Anterior cingulate cortex (tissue), 58 donors: ENCODE measurements at regions not wholly inside any gene's neighbourhood (a gene's known extent, or its start where the extent isn't known, plus 50 kb on each side); places are given as distances from the start of the nearest gene placed in this dataset.
"Not testable (repeated sequence)": the region's sequence is repeated elsewhere in the genome, so short reads cannot be mapped to it uniquely, and the experiment has no call there.

Experiments
- DNase-seq, 58 donors: peaks; one replicate each; lab custom pipeline; 2025; lab: John Stamatoyannopoulos, UW

DNA sequence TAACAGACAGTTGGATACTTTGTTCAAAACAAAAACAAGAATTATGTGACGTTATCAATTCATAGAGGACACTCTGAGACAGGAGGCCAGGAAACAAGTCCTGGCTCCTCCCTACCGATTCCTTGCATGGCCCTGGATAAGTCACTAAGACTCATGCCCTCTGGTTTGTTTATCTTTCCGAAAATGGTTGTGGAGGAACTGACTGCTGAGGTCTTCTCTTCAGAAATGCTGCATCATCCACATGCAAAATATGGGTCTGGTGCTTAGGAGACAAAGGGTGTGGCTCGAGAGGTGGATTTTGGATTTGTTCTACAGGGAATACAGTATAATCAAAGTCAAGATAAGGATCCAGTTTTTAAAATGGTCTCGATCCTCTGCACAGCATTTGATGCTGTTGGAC is 130.9 kb downstream of the RELL1 start:
- DNase-seq: no peak

DNA sequence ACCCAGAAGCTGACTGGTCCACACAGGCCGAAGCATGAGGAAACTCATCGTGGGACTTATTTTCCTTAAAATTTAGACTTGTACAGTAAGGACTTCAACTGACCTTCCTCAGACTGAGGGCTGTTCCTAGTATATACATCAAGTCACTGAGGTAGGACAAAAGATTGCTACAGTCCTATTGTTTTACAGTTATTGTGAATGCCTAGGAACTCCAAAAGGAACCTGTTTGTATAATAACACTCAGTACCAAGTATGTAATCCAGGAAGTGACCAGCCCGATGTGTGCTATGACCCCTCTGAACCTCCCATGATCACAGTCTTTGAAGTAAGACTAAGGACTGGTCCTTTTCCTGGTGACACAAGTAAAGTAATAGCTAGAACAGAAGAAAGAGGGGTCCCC is 136.3 kb downstream of the RELL1 start:
- not testable (repeated sequence) for DNase-seq

DNA sequence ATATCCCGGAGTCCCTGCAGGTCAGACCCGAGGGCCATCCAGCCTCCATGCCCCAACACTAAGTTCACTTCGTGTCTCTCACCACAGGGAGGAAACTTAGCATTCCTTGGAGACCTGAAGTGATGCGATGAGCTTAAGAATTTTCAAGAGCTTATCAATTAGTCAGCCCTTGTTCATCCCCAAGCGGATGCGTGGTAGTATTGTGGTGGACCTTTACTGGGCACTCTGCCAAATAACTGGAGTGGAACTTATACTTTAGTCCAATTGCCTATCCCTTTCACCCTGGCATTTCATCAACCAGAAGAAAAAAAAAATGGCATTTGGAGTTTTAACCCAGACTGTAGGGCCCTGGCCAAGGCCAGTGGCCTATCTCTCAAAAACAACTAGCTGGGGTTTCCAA is 137.1 kb downstream of the RELL1 start:
- no peak for DNase-seq

DNA sequence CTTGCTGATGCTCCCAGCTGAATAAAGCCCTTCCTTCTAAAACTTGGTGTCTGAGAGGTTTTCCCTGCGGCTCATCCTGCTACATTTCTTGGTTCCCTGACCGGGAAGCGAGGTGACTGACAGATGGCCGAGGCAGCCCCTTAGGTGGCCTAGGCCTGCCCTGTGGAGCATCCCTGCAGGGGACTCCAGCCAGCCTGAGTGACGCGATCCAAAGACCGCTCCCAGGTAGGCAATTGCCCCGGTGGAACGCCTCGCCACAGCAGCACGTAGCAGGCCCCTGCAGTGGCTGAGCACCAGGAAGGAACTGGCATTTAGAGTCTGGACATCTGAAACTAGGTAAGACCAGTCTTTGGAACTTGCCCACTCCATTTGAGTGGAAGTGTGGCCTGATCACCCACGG is 139.6 kb downstream of the RELL1 start:
- no peak for DNase-seq

DNA sequence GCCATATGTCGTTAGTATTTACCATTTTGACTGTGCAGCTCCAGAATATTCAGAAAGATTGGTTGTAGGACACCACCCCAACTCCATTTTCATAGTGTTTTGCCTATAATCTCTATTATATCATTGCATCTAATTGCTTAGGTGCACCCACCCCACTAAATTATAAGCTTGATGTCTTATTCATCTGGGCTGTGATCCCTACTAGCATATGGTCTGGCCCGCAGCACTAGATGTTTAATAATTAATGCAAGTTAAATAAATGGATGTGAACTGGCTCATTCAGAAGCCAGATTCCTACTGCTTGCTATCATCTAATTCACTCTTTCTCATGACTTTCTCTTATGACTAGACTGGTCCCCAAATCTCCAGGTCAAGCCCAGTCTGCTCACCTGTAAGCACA is 143.5 kb downstream of the RELL1 start:
- no peak for DNase-seq

DNA sequence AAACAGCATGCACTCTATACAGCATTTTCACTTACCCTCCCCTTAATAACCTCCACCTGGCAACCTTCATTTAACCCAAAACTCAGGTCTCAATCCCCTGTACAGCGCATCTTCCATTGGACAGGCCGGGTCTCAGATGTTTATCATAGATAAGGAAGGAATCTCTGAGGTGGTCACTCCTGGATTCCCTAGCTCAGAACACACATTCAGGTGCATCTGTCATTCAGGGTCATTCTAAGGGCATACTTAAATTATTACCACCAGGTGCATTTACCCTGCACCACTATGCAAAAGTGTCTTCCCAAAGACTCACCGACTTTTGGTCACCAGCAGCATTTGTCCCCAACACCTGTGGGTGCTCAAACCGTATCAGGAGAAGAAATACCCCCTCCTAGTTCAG is 144.2 kb downstream of the RELL1 start:
- no peak for DNase-seq

DNA sequence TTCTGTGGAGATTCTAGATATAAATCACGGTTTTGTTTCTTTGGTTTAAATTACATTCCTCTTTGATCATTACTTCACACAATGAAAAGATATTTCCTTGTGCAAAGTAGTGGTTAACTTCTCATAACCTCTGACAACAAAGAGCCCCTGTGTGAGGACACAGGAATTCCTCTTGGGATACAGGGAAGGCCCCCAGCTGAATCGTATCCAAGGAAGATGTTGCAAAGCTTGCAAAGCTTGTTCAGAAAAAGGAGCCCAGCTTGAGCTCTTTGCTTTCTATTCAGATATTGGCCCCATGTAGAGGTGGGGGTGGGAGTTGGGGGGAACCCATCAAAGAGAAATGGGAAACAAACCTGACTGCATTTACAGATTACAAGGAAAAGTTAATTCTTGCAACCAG is 145.7 kb downstream of the RELL1 start:
- no peak for DNase-seq

DNA sequence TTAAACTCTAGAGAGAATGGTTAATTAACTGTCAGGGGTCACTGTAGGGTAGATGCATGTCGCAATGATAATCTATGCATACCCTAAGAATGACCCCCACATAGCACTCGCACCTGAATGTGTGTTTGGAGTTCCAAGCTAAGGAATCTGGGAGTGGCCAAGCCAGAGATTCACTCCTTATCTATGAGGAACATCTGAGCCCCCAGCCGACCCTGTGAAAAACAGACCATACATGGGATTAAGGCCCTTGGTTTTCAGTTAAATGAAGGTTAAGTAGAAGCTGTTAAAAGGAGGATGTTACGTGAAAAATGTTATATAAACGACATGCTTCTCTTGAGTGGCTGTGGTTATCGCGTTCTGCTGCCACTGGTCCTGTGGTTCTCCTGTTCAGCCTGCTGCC is 147.2 kb downstream of the RELL1 start:
- DNase-seq: no peak

DNA sequence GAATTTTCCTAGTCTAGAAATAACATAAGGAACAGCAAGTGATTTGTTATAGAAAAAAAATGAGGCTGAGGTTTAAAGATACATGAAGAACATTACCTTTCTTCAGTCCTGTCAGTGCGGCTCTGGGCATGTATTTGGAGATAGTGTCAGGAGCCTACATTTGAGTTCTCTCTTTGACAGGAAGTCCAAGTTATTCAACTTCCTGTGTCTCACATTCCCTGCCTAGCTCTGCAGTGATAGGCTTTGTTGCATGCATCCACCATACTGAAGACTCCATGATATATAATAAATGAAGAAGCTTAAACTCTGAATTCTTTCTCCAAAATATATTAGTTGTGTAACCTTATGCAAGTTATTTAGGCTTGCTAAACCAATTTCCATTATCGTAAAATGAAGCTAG is 148.7 kb downstream of the RELL1 start:
- DNase-seq: no peak

DNA sequence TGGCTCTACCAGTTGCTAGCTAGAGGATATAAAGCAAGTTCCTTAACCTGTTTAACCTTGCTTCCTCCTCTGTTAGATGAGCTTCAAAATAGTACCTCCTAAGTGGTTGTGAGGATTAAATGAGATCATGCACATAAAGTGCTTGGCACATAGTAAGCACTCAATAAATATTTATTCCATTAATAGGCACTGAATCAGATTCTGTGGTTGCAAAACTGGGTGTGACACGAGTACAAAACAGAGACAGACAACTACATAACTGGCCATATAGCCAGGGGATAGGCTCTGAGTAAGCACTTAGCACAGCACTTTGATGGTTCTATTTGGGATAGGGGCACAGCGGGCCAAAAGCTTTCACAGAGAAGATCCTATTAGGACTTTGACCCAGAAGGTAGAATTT is 150.3 kb downstream of the RELL1 start:
- no peak for DNase-seq

DNA sequence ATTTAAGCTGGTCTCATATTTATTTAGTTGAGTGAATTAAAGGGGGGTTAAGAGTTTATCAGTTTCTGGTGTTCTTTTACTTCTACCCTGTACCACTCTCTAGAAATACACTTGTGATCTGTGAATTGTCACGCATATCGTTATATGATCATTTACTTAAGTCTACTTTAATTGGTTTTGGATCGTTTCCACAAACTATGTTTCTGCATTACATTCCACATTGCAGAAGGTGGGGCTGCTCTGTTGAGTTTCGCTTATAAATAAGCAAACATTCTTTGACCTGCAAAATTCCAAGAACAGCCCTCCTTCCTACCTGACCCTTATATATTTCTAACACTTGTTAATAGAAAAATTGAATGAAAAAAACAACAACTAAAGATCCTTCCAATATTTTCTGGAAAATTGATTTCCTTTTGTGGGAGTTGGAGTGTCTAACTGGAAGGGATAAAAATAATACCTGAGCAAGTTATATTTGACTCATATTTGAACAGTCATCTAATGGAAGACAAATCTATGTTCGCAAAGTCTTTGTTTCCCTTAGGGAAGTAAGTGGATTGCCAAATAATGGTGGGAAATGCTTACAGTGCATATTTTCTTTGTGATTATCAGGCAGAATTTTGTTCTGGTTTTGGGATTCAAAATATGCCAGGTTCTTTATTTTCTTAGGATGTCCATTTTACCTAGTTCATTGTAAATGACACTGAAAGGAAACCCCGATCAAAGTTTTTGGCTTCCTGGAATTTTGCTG is 152.7 kb downstream of the RELL1 start:
- DNase-seq: no peak

DNA sequence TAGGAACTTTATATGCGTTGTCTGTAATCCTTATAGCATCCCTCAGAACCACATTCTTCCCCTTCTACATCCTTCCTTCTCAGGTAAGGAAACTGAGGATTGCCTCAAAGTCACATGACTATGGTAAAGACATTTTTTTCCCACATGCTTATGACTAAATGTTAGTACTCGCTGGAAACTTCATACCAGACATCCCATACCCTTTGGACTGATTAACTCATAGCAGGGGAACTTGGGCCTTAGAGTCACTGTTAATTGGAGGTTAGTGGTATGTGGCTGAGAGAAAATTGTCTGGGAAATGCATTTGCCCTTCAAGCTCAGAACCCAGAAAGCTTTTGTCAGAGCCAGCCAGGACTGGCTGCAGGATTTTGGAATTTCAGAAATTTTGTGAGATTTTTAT is 155.0 kb downstream of the RELL1 start:
- DNase-seq: no peak

DNA sequence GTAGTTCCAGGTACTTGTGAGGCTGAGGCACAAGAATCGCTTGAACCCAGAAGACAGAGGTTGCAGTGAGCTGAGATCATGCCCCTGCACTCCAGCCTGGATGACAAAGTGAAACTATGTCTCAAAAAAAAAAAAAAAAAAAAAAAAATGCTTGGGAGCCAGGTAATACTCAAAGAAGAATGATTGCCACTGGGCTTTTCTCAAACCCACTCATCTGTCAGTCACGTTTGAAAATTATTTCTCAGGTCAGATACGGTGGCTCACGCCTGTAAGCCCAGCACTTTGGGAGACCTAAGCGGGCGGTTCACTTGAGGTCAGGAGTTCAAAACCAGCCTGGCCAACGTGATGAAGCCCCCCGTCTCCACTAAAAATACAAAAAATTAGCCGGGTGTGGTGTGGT is 155.7 kb downstream of the RELL1 start:
- no peak for DNase-seq

DNA sequence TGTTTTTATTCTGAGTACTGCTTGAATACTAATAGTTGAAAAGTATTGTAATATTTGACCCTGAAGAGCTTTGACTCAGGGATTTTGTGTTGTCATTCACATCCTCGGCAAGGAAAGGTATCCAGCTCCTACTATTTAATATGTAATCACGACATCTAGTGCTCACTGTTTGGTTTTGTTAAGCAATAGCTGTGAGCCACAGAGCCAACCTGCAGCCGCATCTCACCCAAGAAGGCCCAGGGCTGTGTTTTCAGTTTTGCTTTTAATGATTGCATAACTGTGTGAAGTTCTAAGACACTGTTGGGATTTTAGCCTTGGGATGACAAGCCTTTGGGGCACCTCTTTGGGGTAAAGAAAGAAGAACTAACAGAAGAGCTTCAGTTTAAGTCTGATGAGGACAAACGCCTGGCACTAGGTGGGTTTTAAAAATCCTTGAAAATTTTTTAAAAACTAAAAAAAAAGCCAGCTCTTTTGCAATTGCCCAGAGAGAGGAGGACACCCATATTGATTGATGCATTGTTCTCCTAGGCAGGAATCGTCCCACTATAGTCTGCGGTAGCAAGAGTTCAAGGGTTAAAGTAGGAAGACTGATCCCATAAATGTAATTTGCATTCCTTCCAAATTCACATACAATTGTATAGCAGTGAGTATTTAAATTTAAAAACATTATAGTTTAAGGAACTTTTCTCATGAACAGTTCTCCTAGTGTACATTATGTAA is 157.8 kb downstream of the RELL1 start:
- DNase-seq: peak in 3 of 58 donors; percentile 0 to 6 (median 1)

DNA sequence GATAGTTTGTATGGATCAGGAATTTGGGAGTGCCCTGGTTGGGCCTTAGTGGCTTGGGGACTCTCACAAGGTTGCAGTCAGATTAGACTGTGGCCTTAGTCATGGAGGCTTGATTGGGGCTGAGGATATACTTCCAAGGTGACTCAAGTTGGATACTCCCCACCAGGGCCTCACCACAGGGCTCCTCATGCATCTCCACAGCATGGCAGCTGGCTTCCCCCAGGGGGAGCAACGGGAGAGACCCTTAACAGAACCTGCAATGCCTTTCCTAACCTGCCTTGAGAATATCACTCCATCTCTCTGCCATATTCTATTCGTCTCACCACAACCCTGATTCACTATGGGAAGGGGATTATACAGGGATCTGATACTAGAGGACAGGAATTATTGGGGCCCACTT is 161.9 kb downstream of the RELL1 start:
- no peak for DNase-seq

DNA sequence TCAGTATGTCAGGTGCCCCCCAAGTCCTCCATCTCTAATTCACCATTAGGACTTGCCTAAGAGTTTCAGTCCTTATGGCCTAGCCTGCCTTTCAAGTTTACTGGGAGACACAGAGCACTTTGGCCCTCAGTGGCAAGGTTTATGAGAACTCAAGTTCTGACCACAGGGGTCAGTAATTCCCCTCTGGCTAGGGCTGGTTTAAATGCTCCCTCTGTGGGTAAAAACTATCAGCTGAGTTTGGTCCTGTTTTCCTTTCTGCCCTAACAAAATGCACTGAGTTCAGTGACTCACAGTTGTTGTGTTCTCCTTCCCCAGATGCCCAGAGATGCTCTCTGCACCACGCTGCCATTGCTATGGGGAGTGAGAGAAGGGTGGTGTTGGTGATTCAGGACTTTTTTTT is 163.2 kb downstream of the RELL1 start:
- no peak for DNase-seq

DNA sequence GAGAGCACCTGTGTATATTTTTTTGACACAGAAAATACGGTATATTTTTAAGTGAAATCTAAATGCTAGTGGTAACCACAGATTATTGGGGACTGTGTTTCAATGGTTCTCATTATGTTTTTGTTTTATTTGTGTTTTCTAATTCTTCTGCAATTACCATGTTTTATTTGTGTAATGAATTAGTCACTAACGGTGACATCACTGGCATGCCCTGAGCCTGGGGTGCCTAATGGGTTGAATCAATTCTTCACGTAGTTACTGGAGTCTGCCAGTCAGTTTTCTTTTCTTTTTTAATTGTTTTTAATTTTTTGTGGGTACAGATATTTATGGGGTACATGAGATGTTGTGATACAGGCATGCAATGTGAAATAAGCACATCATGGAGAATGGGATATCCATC is 168.8 kb downstream of the RELL1 start:
- DNase-seq: no peak

DNA sequence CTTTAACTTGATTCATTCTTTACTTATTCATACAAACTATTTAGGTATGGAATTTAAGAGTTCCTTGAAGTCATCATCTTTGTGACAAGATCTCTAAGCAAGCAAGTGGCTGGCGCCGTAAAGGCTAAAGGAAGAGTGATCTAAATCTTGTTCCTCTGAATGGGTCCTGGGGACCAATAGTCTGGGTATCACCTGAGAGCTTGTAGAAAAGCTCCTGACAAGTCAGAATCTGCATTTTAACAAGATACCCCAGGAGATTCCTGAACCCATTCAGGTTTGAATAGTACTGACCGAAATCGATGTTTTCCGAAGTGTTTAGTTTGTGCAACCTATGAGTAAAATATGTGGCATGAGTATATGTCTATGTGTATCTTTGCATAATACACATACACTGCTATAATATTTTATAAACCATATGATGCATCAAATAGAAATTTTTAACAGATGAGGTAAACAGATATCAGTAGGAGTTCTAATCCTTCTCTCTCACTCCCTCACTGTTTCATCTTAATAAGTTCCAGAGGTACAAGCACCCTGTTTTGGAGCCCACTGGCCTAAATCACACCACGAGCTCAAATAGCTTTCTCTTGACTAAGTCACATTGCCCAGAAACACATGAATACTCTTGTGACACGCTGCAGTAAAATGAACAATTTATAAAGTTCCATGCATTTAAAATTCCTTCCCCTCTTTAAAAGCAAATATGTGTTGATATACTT is 170.0 kb downstream of the RELL1 start:
- no peak for DNase-seq

DNA sequence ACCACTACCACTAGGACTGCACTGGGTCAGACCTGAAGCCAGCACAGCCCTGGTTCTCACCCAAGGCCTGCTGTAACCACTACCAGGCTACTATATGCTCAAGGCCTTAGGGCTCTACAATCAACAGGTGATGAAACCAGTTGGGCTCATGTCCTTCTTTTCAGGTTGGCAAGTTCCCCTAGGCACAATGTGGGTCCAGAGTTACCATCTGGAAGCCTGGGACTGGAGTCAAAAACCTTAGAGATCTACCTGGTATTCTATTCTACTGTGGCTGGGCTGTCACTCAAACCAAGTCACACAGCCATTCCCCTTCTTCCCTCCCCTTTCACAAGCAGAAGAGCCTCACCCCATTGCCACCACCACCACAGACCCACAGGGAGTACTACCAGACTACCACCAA is 175.6 kb downstream of the RELL1 start:
- DNase-seq: no peak

DNA sequence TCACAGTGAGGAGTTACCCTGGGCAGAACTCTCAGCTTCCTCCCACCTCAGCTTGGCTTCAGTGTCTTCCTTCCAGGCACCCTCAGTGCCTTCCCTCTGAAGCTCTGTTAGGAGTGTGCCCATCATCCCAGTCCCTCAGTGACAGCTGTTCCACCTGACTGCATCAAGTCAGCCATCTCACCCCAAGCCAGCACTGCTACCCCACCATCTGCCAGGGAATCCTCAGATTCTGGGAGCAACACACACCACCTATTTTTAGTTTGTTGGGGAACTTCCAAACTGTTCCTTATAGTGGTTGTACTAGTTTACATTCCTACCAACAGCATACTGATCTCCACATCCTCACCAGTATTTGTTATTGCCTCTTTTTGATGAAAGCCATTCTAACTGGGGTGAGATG is 182.9 kb downstream of the RELL1 start:
- DNase-seq: no peak

DNA sequence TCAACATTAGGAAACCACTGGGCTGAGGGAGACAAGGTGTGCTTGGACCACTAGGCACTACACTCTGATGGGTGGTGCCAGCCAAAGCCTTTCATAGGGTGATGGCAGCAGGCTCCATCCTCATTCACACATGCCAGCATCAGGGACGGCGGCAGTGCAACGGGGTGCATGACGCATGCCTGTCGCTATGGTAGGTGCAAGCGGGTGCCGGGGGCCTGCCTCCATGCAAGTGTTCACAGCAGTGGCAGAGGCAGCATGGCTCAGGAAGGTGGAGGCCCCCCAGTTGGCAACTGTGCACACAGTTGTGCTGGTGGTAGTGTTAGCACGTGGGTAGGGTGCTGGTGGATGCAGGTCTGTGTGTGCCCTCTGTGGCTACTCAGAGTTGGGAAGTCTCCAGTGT is 184.1 kb downstream of the RELL1 start:
- DNase-seq: no peak
